ENCODE measurements at regions not wholly inside any gene's neighbourhood (a gene's known extent, or its start where the extent isn't known, plus 50 kb on each side); places are given as distances from the start of the nearest gene placed in this dataset.

DNA sequence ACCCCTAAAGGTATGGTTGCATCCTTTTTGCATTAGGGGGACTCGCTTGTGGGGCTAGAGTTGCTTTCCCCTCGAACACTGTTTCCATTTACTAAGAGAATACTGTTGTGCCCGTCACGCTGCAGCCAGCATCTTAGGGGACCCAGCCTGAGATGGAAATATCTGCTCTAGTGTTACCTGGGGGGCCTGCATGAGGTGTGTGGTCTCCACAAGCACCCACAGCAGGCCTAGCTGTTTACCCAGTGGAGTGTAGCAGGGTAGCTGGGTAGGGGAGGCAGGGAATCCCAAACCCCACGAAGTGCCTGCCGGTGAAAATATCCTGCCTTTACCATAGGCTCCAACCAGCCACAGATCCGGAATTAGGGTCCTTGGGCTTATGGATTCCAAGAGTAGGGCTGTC, 303.6 kb downstream of the PTPRU start:
- TF ChIP-seq CTCF (IDR thresholded peaks at IDR 0.05 in 4 of 5, conservative IDR thresholded peaks at IDR 0.05 in 1 of 5): no peak
- TF ChIP-seq POLR2A (IDR thresholded peaks at IDR 0.05): no peak

All from gastrocnemius medialis (tissue), 4 donors.